ENCODE measurements at regions not wholly inside any gene's neighbourhood (a gene's known extent, or its start where the extent isn't known, plus 50 kb on each side); places are given as distances from the start of the nearest gene placed in this dataset.
A peak's percentile ranks its signal among the peaks of the same experiment; 100 is the strongest.

- Mint-ChIP-seq H3K4me1 (peaks cover 17% of the 10 kb centered on the region), H3K9me3 (peaks cover 13% of the 10 kb centered on the region), H3K27me3 (ENCODE audit: low read depth) (peaks cover 11% of the 10 kb centered on the region), H3K27ac (no peak overlapping the region; the same call in 1 of the 2 replicates), H3K36me3 (no peaks in the 10 kb centered on the region), H3K4me3 (no peak overlapping the region)
- CTCF ChIA-PET = interaction anchor here (1.2 to 2.5 kb wide), 5 partner anchors 8 to 157 kb away, joined by 3 to 13 read pairs (median 7); no protein-coding TSS in a partner anchor
- ATAC-seq (peak; percentile 20), DNase-seq (ENCODE audit: low spot score) (no peak)
- TF ChIP-seq GABPB1 (CRISPR knock-in tag; IDR thresholded peaks at IDR 0.05) = no peak
- no peak for TF ChIP-seq FOXJ3 (CRISPR knock-in tag; IDR thresholded peaks at IDR 0.05; ENCODE audit: borderline replicate concordance)
- no peak for TF ChIP-seq MXD4 (CRISPR knock-in tag; IDR thresholded peaks at IDR 0.05; ENCODE audit: borderline replicate concordance)
- no peak for TF ChIP-seq E2F4 (CRISPR knock-in tag; IDR thresholded peaks at IDR 0.05; ENCODE audit: borderline replicate concordance, low read depth)
- TF ChIP-seq IRF2 (CRISPR knock-in tag; IDR thresholded peaks at IDR 0.05; ENCODE audit: borderline replicate concordance, low read depth) = no peak
- TF ChIP-seq USF2 (CRISPR knock-in tag; IDR thresholded peaks at IDR 0.05) = no peak
- no peak for TF ChIP-seq RORB (CRISPR knock-in tag; IDR thresholded peaks at IDR 0.05)
- TF ChIP-seq ARID4B (CRISPR knock-in tag; IDR thresholded peaks at IDR 0.05; ENCODE audit: borderline replicate concordance) = no peak
- TF ChIP-seq ZNF281 (CRISPR knock-in tag; IDR thresholded peaks at IDR 0.05) = no peak
- TF ChIP-seq, protein P1, sequence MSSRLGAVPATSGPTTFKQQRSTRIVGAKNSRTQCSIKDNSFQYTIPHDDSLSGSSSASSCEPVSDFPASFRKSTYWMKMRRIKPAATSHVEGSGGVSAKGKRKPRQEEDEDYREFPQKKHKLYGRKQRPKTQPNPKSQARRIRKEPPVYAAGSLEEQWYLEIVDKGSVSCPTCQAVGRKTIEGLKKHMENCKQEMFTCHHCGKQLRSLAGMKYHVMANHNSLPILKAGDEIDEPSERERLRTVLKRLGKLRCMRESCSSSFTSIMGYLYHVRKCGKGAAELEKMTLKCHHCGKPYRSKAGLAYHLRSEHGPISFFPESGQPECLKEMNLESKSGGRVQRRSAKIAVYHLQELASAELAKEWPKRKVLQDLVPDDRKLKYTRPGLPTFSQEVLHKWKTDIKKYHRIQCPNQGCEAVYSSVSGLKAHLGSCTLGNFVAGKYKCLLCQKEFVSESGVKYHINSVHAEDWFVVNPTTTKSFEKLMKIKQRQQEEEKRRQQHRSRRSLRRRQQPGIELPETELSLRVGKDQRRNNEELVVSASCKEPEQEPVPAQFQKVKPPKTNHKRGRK (CRISPR knock-in tag; IDR thresholded peaks at IDR 0.05; ENCODE audit: borderline replicate concordance) = no peak
- no peak for TF ChIP-seq FOXP1 (CRISPR knock-in tag; IDR thresholded peaks at IDR 0.05; ENCODE audit: borderline replicate concordance)
- TF ChIP-seq, protein P2, sequence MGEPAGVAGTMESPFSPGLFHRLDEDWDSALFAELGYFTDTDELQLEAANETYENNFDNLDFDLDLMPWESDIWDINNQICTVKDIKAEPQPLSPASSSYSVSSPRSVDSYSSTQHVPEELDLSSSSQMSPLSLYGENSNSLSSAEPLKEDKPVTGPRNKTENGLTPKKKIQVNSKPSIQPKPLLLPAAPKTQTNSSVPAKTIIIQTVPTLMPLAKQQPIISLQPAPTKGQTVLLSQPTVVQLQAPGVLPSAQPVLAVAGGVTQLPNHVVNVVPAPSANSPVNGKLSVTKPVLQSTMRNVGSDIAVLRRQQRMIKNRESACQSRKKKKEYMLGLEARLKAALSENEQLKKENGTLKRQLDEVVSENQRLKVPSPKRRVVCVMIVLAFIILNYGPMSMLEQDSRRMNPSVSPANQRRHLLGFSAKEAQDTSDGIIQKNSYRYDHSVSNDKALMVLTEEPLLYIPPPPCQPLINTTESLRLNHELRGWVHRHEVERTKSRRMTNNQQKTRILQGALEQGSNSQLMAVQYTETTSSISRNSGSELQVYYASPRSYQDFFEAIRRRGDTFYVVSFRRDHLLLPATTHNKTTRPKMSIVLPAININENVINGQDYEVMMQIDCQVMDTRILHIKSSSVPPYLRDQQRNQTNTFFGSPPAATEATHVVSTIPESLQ (CRISPR knock-in tag; IDR thresholded peaks at IDR 0.05) = no peak
- TF ChIP-seq, protein P3, sequence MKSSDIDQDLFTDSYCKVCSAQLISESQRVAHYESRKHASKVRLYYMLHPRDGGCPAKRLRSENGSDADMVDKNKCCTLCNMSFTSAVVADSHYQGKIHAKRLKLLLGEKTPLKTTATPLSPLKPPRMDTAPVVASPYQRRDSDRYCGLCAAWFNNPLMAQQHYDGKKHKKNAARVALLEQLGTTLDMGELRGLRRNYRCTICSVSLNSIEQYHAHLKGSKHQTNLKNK (CRISPR knock-in tag; IDR thresholded peaks at IDR 0.05) = no peak
- POLR2A ChIA-PET = no interaction called here
Observed at GRCh38 chr13:21319869-21320641, 139.0 kb downstream of the ZDHHC20 start.

Measured in WTC11 (cell line).